GM18909 (cell line): ENCODE measurements at regions not wholly inside any gene's neighbourhood (a gene's known extent, or its start where the extent isn't known, plus 50 kb on each side); places are given as distances from the start of the nearest gene placed in this dataset.

Experiments
- ATAC-seq: cut with Tn5 transposase; IDR thresholded peaks from one replicate; pipeline ENCODE4 v1.9.1; 2021; ENCODE audit warnings: mild to moderate bottlenecking; ENCODE audit not compliant: unreplicated experiment, poor library complexity

GRCh38 chr5:125112196-125112595 is 365.8 kb upstream of the ZNF608 start:
- ATAC-seq = no peak

GRCh38 chr5:125113328-125113727 is 366.9 kb upstream of the ZNF608 start:
- peak; percentile 79 for ATAC-seq

DNA sequence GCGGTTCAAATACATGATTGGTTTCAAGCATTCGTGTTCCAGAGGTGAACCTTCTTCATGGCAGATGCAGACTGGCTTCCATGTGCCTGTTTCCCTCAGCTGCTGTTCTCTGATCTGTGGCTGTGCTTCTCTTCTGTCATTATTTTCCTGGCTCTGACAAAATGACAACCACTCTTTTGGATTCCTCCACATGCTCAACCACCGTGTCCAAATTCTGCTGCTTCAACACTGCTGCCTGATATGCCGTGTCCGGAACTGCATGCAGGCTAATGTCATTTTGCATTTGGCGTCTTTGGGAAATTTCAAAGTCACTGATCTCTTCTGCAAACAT is 368.7 kb upstream of the ZNF608 start:
- no peak for ATAC-seq

DNA sequence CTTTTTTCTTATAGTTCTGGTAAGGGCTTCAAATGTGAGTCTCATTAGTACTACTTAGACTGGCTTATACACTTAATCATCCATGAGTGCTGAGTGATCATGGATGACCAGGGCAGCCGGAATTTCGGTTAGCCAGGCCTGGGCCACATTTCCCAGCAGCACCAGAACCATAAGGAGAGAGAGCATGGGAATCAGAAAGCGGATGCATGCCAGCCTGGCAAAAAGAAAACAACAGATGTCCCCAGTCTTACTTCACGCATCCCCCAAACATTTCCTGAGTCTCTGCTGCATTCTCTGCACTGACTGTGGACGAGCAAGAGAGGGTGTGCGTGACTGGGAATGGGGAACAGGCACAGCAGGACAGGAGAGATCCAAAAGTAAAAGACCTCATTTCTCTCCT is 371.1 kb upstream of the ZNF608 start:
- ATAC-seq = no peak

DNA sequence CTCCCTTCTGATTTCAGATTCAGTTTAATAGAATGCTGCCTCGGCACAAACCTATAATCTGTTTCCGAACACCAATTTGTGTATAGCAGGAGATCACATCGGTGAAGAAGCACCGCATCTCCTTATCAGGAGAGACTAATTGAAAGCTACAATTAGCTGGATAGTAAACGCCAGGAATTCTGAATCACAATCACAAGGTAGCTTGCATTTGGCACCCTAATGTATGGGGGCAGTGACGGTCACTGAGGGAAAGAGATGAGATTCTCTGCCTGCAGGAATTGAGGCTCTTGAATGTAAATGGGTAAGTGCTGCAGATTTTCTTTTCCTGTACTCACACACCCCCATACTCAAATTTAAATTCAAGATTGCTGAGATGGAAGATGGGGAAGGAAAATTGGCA is 373.6 kb upstream of the ZNF608 start:
- no peak for ATAC-seq

GRCh38 chr5:125125031-125125823 is 378.8 kb upstream of the ZNF608 start:
- no peak for ATAC-seq

DNA sequence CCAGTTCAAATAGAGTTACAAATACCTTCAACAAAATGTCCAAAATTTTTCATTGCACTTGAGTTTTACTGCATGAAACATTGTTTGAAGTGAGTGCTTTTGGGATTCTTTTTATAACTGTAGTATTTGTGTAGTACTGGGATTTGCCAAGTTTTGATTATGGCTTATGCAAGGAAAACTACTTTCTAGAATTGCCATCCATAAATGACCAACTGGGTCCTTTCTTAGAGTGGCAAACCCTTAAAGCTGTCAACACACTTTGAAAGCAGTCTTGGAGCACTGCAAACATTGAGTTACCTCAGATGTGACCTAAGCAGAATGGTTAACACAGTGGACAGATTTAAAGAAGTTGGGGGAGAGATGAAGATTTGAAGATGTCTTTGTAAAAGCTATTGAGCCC is 379.6 kb upstream of the ZNF608 start:
- ATAC-seq = no peak

DNA sequence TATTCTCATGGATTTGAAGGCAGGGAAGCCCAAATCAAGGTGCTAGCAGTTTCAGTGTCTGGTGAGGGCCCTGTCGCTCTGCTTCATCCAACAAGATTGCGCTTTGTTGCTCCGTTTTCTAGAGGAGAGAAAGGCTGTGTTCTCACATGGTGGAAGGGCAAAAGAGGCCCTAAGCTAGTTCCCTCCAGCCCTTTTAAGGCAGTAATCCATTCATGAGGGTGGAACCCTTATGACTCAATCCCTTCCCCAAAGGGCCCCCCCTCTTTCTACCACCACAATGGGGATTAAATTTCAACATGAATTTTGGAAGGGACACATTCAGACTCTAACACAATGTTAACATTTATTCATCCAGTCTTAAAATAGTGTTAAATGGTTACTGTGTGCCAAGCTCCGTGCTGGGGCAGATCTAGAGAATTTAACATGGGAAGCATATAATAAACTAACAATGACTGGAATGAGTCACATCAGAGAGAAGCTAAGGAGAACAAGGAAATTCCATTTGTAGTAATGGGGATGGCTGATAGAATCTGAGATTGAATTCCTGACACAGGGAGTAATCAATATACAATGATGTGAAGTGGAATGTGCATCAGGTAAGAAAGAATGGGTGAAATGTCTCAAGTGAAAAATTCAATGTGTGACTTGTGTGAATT is 382.8 kb upstream of the ZNF608 start:
- no peak for ATAC-seq

- ATAC-seq = no peak
Observed at GRCh38 chr5:125130591-125130990, 384.2 kb upstream of the ZNF608 start.

DNA sequence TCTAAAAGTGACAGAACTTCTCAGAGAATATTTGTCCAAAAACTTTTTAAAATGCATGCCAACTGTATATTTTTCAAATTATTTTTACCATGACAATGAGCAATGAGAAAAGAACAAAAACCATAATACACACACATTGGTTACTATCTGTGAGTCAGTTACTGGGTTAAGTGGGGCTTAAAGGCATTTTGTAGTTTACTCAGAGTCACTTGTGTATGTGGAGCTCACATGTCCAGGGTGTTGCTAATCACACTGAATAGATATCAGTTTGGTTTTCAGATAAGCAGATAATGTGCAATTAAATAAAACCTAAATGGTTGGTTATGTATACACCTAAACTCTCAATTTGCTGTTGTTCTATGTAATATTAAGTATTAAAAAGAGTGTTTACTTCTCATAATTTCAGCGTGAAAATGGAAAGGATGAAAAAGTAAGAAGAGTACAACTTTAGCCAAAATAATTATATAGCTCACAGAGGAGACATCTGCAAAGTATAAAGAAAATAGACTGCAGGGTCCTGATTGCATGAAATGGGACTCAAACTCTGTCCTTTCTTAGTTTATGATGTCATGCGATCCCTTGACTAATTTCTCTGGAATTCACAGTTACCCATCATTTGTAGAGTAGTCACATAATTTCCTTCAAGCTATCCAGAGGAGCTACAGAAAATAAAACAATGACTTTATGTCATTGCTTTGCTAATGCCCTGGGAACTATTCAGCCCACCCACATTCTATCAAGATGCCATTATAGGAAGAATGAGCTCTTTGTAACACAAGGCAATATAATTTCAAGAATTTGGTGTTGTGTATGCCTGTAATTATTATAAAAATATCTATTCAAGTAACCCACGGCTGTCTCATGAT is 388.0 kb upstream of the ZNF608 start:
- no peak for ATAC-seq

GRCh38 chr5:125137535-125137934 is 391.1 kb upstream of the ZNF608 start:
- no peak for ATAC-seq

DNA sequence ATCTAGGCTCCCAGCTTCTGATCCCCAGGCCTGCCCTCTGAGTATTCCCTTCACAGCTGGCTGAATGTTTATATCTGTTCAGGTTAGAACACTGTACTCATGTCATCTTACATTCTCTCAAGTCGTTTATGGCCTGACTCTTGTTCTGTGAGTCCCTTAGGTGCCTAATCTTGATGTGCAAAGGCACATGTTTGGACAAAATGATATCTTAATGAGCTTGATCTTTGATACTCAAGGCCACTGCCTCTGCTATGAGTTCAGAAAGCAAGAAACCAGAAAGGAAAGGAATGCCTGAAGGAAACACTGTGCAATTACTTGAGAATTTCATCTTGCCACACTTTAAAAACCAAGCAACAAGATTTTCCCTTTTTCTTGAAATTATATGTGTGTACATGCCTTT is 391.8 kb upstream of the ZNF608 start:
- no peak for ATAC-seq

- ATAC-seq = no peak
Observed at GRCh38 chr5:125139590-125139989, 393.2 kb upstream of the ZNF608 start.

DNA sequence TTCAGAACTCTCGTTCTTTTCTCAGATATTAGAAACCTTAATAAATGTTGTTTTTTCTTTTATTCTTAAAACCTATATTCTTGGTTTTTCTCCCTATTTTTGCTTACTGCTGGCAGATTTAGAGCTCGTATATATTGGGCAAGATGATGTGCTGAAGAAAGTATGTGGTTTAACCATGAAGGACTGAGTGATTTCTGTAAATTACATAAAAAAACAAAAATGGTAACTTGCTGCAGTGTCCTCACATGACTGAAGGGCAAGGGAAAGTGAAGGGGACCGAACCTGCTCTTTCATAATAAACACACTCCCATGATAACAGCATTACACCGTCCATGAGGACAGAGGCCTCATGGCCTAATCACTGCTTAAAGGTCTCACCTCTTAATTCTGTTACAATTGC is 393.8 kb upstream of the ZNF608 start:
- no peak for ATAC-seq

GRCh38 chr5:125140855-125141254 is 394.4 kb upstream of the ZNF608 start:
- ATAC-seq = no peak

- ATAC-seq = no peak
Observed at GRCh38 chr5:125142458-125142857, 396.0 kb upstream of the ZNF608 start.

GRCh38 chr5:125143011-125143410 is 396.6 kb upstream of the ZNF608 start:
- no peak for ATAC-seq

DNA sequence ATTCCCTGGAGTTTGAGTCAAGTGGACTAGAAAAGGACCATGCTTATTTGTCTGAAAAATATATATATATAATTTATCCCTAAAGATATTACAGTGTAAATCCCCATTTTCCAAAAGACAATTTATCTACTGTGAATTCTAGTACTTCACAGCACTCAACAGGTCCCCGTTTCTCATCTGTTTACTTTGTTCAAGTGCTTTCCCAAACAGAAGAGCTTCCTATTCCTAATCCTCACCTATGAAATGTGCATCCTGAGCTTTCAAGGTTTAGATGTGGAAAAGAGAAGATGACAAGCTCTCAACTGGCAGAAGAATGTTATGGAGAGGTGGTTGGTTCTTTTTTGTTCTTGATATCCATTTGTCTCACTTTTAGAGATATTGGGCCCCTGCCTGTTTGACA is 401.6 kb upstream of the ZNF608 start:
- ATAC-seq = no peak

- ATAC-seq = no peak
Observed at GRCh38 chr5:125148706-125149105, 402.3 kb upstream of the ZNF608 start.

DNA sequence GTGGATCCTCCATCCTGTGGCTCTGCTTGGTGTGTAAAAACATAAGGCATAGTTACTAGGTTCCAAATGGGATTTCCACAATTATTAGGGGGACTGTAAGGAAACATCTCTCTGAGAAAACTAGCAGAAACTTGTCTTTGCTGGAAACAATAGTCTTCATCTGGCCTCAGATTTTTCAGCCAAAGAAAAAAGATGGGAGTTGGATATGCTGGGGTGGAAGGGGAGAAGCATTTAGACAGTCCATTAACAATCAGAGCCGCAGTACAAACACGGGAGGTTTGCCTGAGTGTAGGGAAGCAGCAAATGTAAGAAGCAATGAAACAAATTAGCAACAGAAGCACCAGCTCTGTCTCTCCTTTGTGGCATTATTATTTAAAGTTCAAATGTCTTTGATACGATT is 402.7 kb upstream of the ZNF608 start:
- no peak for ATAC-seq

GRCh38 chr5:125149527-125149926 is 403.1 kb upstream of the ZNF608 start:
- ATAC-seq = no peak
